ENCODE measurements at regions not wholly inside any gene's neighbourhood (a gene's known extent, or its start where the extent isn't known, plus 50 kb on each side); places are given as distances from the start of the nearest gene placed in this dataset.

GRCh38 chr5:56466136-56466816 is 233.1 kb upstream of the ANKRD55 start:
- Histone ChIP-seq H3K4me2 (ENCODE audit: insufficient read depth, insufficient read length, low read length) (no peak overlapping the region), H3K9me3 (ENCODE audit: control insufficient read depth, low read depth, low read length) (no peaks in the 10 kb centered on the region), H2AK5ac (ENCODE audit: insufficient read length, low read length) (no peak overlapping the region), H3T11ph (ENCODE audit: low read length) (no peak overlapping the region), H4K5ac (ENCODE audit: insufficient read length, low read depth, low read length) (no peak overlapping the region), H3K23ac (ENCODE audit: insufficient read length, low read depth, low read length) (no peak overlapping the region), H2BK20ac (ENCODE audit: low read depth, low read length, poor library complexity, severe bottlenecking) (no peak overlapping the region), H4K8ac (replicated peaks; ENCODE audit: insufficient read length, low read depth, low read length) (no peak overlapping the region), H2BK120ac (ENCODE audit: low read depth, low read length, poor library complexity, severe bottlenecking) (no peak overlapping the region), H3K9ac (ENCODE audit: extremely low read depth, insufficient read length, low read length) (no peak overlapping the region), H4K91ac (ENCODE audit: insufficient read length, low read depth, low read length) (no peak overlapping the region), H2AFZ (ENCODE audit: low read length) (no peak overlapping the region), H2BK12ac (ENCODE audit: insufficient read length, low read depth, low read length) (no peak overlapping the region), H3K79me2 (ENCODE audit: insufficient read depth, low read length) (no peaks in the 10 kb centered on the region), H3K18ac (ENCODE audit: insufficient read length, low read depth, low read length) (no peak overlapping the region), H3K14ac (ENCODE audit: insufficient read depth, low read length) (no peak overlapping the region), H3K4ac (ENCODE audit: low read depth, low read length) (no peak overlapping the region), H3K27ac (ENCODE audit: insufficient read length, low read depth, low read length) (no peak overlapping the region), H2BK15ac (ENCODE audit: low read depth, low read length) (no peak overlapping the region), H3K27me3 (ENCODE audit: insufficient read depth, low read length) (no peaks in the 10 kb centered on the region), H4K20me1 (ENCODE audit: control insufficient read depth, insufficient read depth, insufficient read length) (no peaks in the 10 kb centered on the region), H3K56ac (ENCODE audit: insufficient read length, low read depth, low read length) (no peak overlapping the region), H3K79me1 (ENCODE audit: insufficient read depth, low read depth, low read length, poor library complexity, severe bottlenecking) (no peaks in the 10 kb centered on the region), H2BK5ac (ENCODE audit: insufficient read length, low read length) (no peak overlapping the region), H3K23me2 (ENCODE audit: insufficient read length, low read depth, low read length, poor library complexity, severe bottlenecking) (no peaks in the 10 kb centered on the region), H3K4me1 (ENCODE audit: insufficient read depth, low read length) (peaks cover 8% of the 10 kb centered on the region; the same call in 1 of the 2 replicates)
- no peak for TF ChIP-seq CTCF (conservative IDR thresholded peaks at IDR 0.05)
- H3K27ac Mint-ChIP-seq: no peak overlapping the region
- H3K4me3 Mint-ChIP-seq: no peak overlapping the region
- WGBS (ENCODE audit: extremely low coverage, insufficient read length, low lambda C conversion rate): no CpG with 5 or more reads among the region's 7 CpGs
- no peaks in the 10 kb centered on the region for H3K9me3 Mint-ChIP-seq
- H3K4me1 Mint-ChIP-seq: peaks cover 25 to 33% of the 10 kb centered on the region in 2 experiments
- H3K27me3 Mint-ChIP-seq (ENCODE audit: low read depth): peaks cover 3% of the 10 kb centered on the region
- H3K36me3 Mint-ChIP-seq (ENCODE audit: insufficient read depth in 1 of 3, low read depth in 3 of 3): no peaks in the 10 kb centered on the region; a peak in 1 of 7 replicates
- no peak for DNase-seq

Measured in H9 (cell line).